Astrocyte (in vitro differentiated cells and primary cell): ENCODE measurements at regions not wholly inside any gene's neighbourhood (a gene's known extent, or its start where the extent isn't known, plus 50 kb on each side); places are given as distances from the start of the nearest gene placed in this dataset.
"Not testable (repeated sequence)": the region's sequence is repeated elsewhere in the genome, so short reads cannot be mapped to it uniquely, and the experiment has no call there.

Source experiments
- DNase-seq: peaks from one replicate; pipeline ENCODE4 v3.0.0-alpha.2; 2010; ENCODE audit warnings: low read depth
- FAIRE-seq: peaks from 2 replicates; lab custom pipeline; 2011; peaks lifted over from hg19 to GRCh38; lab: Jason Lieb, UNC
- H2AFZ ChIP-seq: 2 replicates; pipeline ENCODE4 v1.6.0; 2012; ENCODE audit warnings: low read depth, low read length, inconsistent platforms
- H3K27ac ChIP-seq: 2 replicates; pipeline ENCODE4 v1.5.1; 2011; ENCODE audit warnings: low read depth, low read length, inconsistent platforms
- H3K27me3 ChIP-seq: 2 replicates; pipeline ENCODE4 v1.6.0; 2011; ENCODE audit warnings: low read length, inconsistent platforms; ENCODE audit not compliant: insufficient read depth
- H3K36me3 ChIP-seq: 2 replicates; pipeline ENCODE4 v1.5.1; 2011; ENCODE audit warnings: low read length, inconsistent platforms; ENCODE audit not compliant: insufficient read depth
- H3K4me1 ChIP-seq: 2 replicates; pipeline ENCODE4 v1.5.1; 2011; ENCODE audit warnings: low read length, inconsistent platforms; ENCODE audit not compliant: insufficient read depth
- H3K4me2 ChIP-seq: 2 replicates; pipeline ENCODE4 v1.6.0; 2012; ENCODE audit warnings: low read length, inconsistent platforms
- H3K4me3 ChIP-seq: 2 replicates; pipeline ENCODE4 v1.5.1; 2011; ENCODE audit warnings: low read depth, mild to moderate bottlenecking, low read length, inconsistent platforms; ENCODE audit not compliant: insufficient read depth
- H3K79me2 ChIP-seq: 2 replicates; pipeline ENCODE4 v1.6.0; 2012; ENCODE audit warnings: mild to moderate bottlenecking, low read length, inconsistent platforms; ENCODE audit not compliant: insufficient read depth
- H3K9ac ChIP-seq: 2 replicates; pipeline ENCODE4 v1.6.0; 2012; ENCODE audit warnings: mild to moderate bottlenecking, low read length, inconsistent platforms
- H3K9me3 ChIP-seq: 2 replicates; pipeline ENCODE4 v1.5.1; 2012; ENCODE audit warnings: low read depth, mild to moderate bottlenecking, low read length, inconsistent platforms; ENCODE audit not compliant: insufficient read depth
- H4K20me1 ChIP-seq: 2 replicates; pipeline ENCODE4 v1.6.0; 2012; ENCODE audit warnings: low read length, inconsistent platforms; ENCODE audit not compliant: insufficient read depth
- H3K27ac Mint-ChIP-seq: one replicate; pipeline ENCODE4 v1.8.0; 2021; ENCODE audit warnings: mild to moderate bottlenecking, mixed read lengths; ENCODE audit not compliant: unreplicated experiment
- H3K27me3 Mint-ChIP-seq: one replicate; pipeline ENCODE4 v1.8.0; 2021; ENCODE audit warnings: low read depth, mixed read lengths; ENCODE audit not compliant: unreplicated experiment
- H3K36me3 Mint-ChIP-seq: one replicate; pipeline ENCODE4 v1.8.0; 2021; ENCODE audit warnings: low read depth, mixed read lengths; ENCODE audit not compliant: unreplicated experiment
- H3K4me1 Mint-ChIP-seq: one replicate; pipeline ENCODE4 v1.8.0; 2021; ENCODE audit warnings: low read depth, mixed read lengths; ENCODE audit not compliant: unreplicated experiment
- H3K4me3 Mint-ChIP-seq: one replicate; pipeline ENCODE4 v1.8.0; 2021; ENCODE audit warnings: mild to moderate bottlenecking, moderate library complexity, mixed read lengths; ENCODE audit not compliant: unreplicated experiment
- H3K9me3 Mint-ChIP-seq: one replicate; pipeline ENCODE4 v1.8.0; 2021; ENCODE audit warnings: mild to moderate bottlenecking, mixed read lengths; ENCODE audit not compliant: unreplicated experiment
- CTCF ChIP-seq: IDR thresholded peaks from 2 replicates; pipeline ENCODE4 v1.5.1; 2011; ENCODE audit warnings: low read depth, mild to moderate bottlenecking, inconsistent platforms, low read length, moderate library complexity; ENCODE audit not compliant: insufficient read depth
- EZH2 ChIP-seq: IDR thresholded peaks from 2 replicates; pipeline ENCODE4 v1.6.1; 2012; ENCODE audit warnings: mild to moderate bottlenecking, low read length, inconsistent platforms; ENCODE audit not compliant: insufficient read depth

- Histone ChIP-seq H3K4me3 (no peak overlapping the region), H3K27ac (no peak overlapping the region), H3K4me2 (no peak overlapping the region), H3K36me3 (no peaks in the 10 kb centered on the region), H3K9me3 (no peaks in the 10 kb centered on the region), H3K79me2 (no peaks in the 10 kb centered on the region), H2AFZ (no peak overlapping the region), H3K9ac (no peak overlapping the region), H3K27me3 (no peaks in the 10 kb centered on the region), H3K4me1 (no peaks in the 10 kb centered on the region), H4K20me1 (no peaks in the 10 kb centered on the region)
- FAIRE-seq = no peak
- TF ChIP-seq CTCF = no peak
- TF ChIP-seq EZH2 = no peak
- Mint-ChIP-seq H3K9me3 (peaks cover 2% of the 10 kb centered on the region), H3K4me1 (peaks cover 5% of the 10 kb centered on the region), H3K27ac (no peak overlapping the region), H3K36me3 (peaks cover 1% of the 10 kb centered on the region), H3K27me3 (no peaks in the 10 kb centered on the region), H3K4me3 (no peak overlapping the region)
- DNase-seq = no peak
Observed at GRCh38 chr7:13110107-13110506, 422.7 kb downstream of the ARL4A start.

- FAIRE-seq (no peak), DNase-seq (peak; percentile 23)
- no peak overlapping the region for H3K4me3 ChIP-seq
- H2AFZ ChIP-seq = no peak overlapping the region
- H4K20me1 ChIP-seq = no peaks in the 10 kb centered on the region
- TF ChIP-seq EZH2 = no peak
- no peak for TF ChIP-seq CTCF
- no peak overlapping the region for H3K4me3 Mint-ChIP-seq
- H3K27me3 ChIP-seq = no peaks in the 10 kb centered on the region
- H3K27ac Mint-ChIP-seq = no peak overlapping the region
- H3K4me1 ChIP-seq = no peaks in the 10 kb centered on the region
- H3K27me3 Mint-ChIP-seq = no peaks in the 10 kb centered on the region
- no peak overlapping the region for H3K27ac ChIP-seq
- H3K79me2 ChIP-seq = no peaks in the 10 kb centered on the region
- no peak overlapping the region for H3K9ac ChIP-seq
- no peaks in the 10 kb centered on the region for H3K36me3 ChIP-seq
- no peaks in the 10 kb centered on the region for H3K9me3 ChIP-seq
- H3K4me1 Mint-ChIP-seq = peaks cover 16% of the 10 kb centered on the region
- peaks cover 2% of the 10 kb centered on the region for H3K9me3 Mint-ChIP-seq
- peaks cover 1% of the 10 kb centered on the region for H3K36me3 Mint-ChIP-seq
- no peak overlapping the region for H3K4me2 ChIP-seq
Observed at GRCh38 chr7:13111230-13111629, 423.8 kb downstream of the ARL4A start.

- not testable (repeated sequence) for DNase-seq, H3K9ac ChIP-seq, FAIRE-seq, H3K4me2 ChIP-seq, H3K9me3 Mint-ChIP-seq, H3K27me3 ChIP-seq, H3K27me3 Mint-ChIP-seq, H3K36me3 ChIP-seq, H3K79me2 ChIP-seq, H3K36me3 Mint-ChIP-seq, H3K4me3 Mint-ChIP-seq, H3K9me3 ChIP-seq, H3K4me3 ChIP-seq, H2AFZ ChIP-seq, H3K27ac ChIP-seq, H4K20me1 ChIP-seq, H3K27ac Mint-ChIP-seq, H3K4me1 ChIP-seq
- peaks cover 19% of the 10 kb centered on the region for H3K4me1 Mint-ChIP-seq
Observed at GRCh38 chr7:13114240-13114639, 426.8 kb downstream of the ARL4A start.
